ENCODE measurements at regions not wholly inside any gene's neighbourhood (a gene's known extent, or its start where the extent isn't known, plus 50 kb on each side); places are given as distances from the start of the nearest gene placed in this dataset.

DNA sequence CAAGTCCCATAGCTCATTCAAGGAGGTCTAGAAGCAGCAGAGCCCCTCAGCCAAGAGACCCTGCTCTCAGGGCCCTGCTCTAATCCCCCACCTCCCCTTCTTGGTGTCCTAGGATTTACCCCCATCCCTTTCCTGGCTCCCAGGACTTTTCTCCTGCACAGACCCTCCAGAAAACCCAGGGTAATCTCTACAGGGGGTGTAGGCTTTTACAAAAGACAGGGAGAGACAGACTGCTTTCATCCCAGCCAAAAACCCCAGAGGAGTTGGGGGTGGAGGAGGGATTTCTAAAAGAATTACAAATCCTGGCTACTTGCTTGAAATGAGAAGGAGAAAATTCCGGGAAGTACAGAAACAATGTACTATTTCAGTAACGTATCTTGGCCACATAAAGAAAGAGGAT is 133.3 kb downstream of the TNFSF13B start:
- no peaks in the 10 kb centered on the region for H3K9me3 Mint-ChIP-seq (ENCODE audit: low read depth, unreplicated experiment)
- CTCF ChIA-PET = no interaction called here
- no peaks in the 10 kb centered on the region for H3K36me3 Mint-ChIP-seq (ENCODE audit: insufficient read depth, unreplicated experiment)
- H3K27me3 Mint-ChIP-seq (ENCODE audit: unreplicated experiment) = no peaks in the 10 kb centered on the region
- no peaks in the 10 kb centered on the region for H3K4me1 Mint-ChIP-seq (ENCODE audit: low read depth, unreplicated experiment)
- intact Hi-C loops (cut with micrococcal nuclease; ENCODE audit: unreplicated experiment) = no loop called here
- BruUV-seq (replicated peaks) = no TSS peak
- TF ChIP-seq, protein P1, sequence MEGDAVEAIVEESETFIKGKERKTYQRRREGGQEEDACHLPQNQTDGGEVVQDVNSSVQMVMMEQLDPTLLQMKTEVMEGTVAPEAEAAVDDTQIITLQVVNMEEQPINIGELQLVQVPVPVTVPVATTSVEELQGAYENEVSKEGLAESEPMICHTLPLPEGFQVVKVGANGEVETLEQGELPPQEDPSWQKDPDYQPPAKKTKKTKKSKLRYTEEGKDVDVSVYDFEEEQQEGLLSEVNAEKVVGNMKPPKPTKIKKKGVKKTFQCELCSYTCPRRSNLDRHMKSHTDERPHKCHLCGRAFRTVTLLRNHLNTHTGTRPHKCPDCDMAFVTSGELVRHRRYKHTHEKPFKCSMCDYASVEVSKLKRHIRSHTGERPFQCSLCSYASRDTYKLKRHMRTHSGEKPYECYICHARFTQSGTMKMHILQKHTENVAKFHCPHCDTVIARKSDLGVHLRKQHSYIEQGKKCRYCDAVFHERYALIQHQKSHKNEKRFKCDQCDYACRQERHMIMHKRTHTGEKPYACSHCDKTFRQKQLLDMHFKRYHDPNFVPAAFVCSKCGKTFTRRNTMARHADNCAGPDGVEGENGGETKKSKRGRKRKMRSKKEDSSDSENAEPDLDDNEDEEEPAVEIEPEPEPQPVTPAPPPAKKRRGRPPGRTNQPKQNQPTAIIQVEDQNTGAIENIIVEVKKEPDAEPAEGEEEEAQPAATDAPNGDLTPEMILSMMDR (IDR thresholded peaks at IDR 0.05; ENCODE audit: unreplicated experiment) = no peak
- H3K27ac Mint-ChIP-seq (ENCODE audit: unreplicated experiment) = no peak overlapping the region
- DNase-seq = no peak
- H3K4me3 Mint-ChIP-seq (ENCODE audit: low read depth, unreplicated experiment) = no peak overlapping the region

DNA sequence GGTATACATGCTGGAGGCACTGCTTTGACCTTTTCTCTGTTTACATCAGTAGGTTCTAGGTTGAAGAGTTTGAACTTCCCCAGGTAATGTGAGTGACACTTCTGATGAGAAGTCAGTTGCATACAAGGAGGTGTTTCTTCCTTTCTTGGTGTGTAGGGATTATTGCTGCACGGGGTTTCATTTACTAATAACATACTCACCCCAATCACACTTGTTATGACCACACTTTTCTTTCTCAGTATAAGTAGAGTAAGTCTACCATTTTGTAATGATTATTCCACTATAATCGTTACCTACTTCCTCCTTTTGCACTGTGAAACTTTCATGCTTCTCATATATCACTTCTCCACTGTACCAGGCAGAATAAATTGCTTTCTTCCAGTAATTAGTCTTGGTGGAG is 138.0 kb downstream of the TNFSF13B start:
- H3K4me3 Mint-ChIP-seq (ENCODE audit: low read depth, unreplicated experiment) = no peak overlapping the region
- no peaks in the 10 kb centered on the region for H3K27me3 Mint-ChIP-seq (ENCODE audit: unreplicated experiment)
- BruUV-seq (replicated peaks) = no TSS peak
- peaks cover under 1% of the 10 kb centered on the region for H3K9me3 Mint-ChIP-seq (ENCODE audit: low read depth, unreplicated experiment)
- TF ChIP-seq, protein P1 (IDR thresholded peaks at IDR 0.05; ENCODE audit: unreplicated experiment) = no peak
- H3K27ac Mint-ChIP-seq (ENCODE audit: unreplicated experiment) = no peak overlapping the region
- CTCF ChIA-PET = no interaction called here
- no peaks in the 10 kb centered on the region for H3K4me1 Mint-ChIP-seq (ENCODE audit: low read depth, unreplicated experiment)
- intact Hi-C loops (cut with micrococcal nuclease; ENCODE audit: unreplicated experiment) = no loop called here
- no peak for DNase-seq
- H3K36me3 Mint-ChIP-seq (ENCODE audit: insufficient read depth, unreplicated experiment) = no peaks in the 10 kb centered on the region

DNA sequence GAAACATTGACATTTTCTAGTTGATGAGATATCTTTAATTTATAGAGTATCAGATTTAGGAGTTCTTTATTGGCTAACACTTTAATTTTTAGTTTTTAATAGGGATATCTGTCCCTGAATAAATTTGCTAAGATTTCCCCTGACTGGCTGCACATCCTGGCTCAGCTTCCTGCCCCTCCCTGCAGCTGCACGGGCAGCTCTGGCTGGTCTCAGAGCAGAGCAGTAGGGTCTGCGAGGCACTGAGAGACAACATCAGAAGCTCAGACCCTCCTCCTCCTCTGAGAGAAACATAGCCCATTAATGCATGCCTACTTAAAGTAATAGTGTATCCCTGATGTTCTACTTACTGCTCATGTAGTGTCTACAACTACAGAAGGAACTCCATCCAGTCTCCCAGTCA is 139.2 kb downstream of the TNFSF13B start:
- peaks cover 2% of the 10 kb centered on the region for H3K9me3 Mint-ChIP-seq (ENCODE audit: low read depth, unreplicated experiment)
- H3K4me3 Mint-ChIP-seq (ENCODE audit: low read depth, unreplicated experiment) = no peak overlapping the region
- no peaks in the 10 kb centered on the region for H3K36me3 Mint-ChIP-seq (ENCODE audit: insufficient read depth, unreplicated experiment)
- DNase-seq = no peak
- H3K27me3 Mint-ChIP-seq (ENCODE audit: unreplicated experiment) = no peaks in the 10 kb centered on the region
- BruUV-seq (replicated peaks) = no TSS peak
- CTCF ChIA-PET = no interaction called here
- intact Hi-C loops (cut with micrococcal nuclease; ENCODE audit: unreplicated experiment) = no loop called here
- H3K27ac Mint-ChIP-seq (ENCODE audit: unreplicated experiment) = no peak overlapping the region
- no peaks in the 10 kb centered on the region for H3K4me1 Mint-ChIP-seq (ENCODE audit: low read depth, unreplicated experiment)
- TF ChIP-seq, protein P1 (IDR thresholded peaks at IDR 0.05; ENCODE audit: unreplicated experiment) = no peak

DNA sequence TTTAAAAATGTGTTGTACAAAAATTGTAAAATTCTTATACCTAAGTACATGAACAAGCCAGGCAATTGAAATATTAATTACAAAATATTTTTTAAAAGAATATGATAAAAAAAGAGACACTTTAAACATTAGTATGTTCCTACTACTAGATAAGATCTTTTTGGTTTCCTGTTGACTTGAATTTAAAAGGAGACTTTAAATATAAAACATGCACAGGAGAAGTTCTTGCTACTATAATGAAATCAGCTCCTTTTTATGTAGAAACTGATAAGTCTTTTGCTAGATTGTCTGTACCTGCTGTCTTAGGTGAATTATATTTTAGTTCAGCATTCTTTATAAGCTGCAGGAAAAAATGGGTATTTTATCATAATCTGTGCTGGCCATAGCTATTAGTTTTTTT is 140.2 kb downstream of the TNFSF13B start:
- H3K27me3 Mint-ChIP-seq (ENCODE audit: unreplicated experiment) = no peaks in the 10 kb centered on the region
- no peak overlapping the region for H3K4me3 Mint-ChIP-seq (ENCODE audit: low read depth, unreplicated experiment)
- H3K9me3 Mint-ChIP-seq (ENCODE audit: low read depth, unreplicated experiment) = peaks cover 2% of the 10 kb centered on the region
- H3K27ac Mint-ChIP-seq (ENCODE audit: unreplicated experiment) = no peak overlapping the region
- TF ChIP-seq, protein P1 (IDR thresholded peaks at IDR 0.05; ENCODE audit: unreplicated experiment) = no peak
- CTCF ChIA-PET = no interaction called here
- H3K36me3 Mint-ChIP-seq (ENCODE audit: insufficient read depth, unreplicated experiment) = no peaks in the 10 kb centered on the region
- DNase-seq = no peak
- no TSS peak for BruUV-seq (replicated peaks)
- H3K4me1 Mint-ChIP-seq (ENCODE audit: low read depth, unreplicated experiment) = no peaks in the 10 kb centered on the region
- intact Hi-C loops (cut with micrococcal nuclease; ENCODE audit: unreplicated experiment) = no loop called here

DNA sequence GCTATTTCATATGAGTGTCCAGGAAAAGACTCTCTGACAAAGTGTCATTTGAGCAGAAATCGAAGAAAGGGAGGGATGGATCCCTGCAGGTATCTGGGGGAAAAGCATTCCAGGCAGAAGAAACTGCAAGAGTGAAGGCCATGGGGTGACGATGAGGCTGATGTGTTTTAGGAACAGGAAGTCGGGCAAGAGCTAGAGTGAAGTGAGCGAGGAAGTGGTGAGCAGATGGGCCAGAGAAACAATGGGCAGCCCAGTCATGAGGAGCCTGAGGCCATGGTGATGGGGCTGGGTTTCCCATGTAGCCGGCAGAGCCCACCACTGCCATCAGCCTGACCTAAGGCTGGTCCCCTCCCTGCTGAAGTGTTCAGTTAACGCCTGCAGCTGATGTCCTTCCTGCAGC is 150.2 kb downstream of the TNFSF13B start:
- Mint-ChIP-seq H3K27me3 (ENCODE audit: unreplicated experiment) (no peaks in the 10 kb centered on the region), H3K36me3 (ENCODE audit: insufficient read depth, unreplicated experiment) (no peaks in the 10 kb centered on the region), H3K4me1 (ENCODE audit: low read depth, unreplicated experiment) (no peaks in the 10 kb centered on the region), H3K4me3 (ENCODE audit: low read depth, unreplicated experiment) (no peak overlapping the region), H3K9me3 (ENCODE audit: low read depth, unreplicated experiment) (no peaks in the 10 kb centered on the region), H3K27ac (ENCODE audit: unreplicated experiment) (no peak overlapping the region)
- CTCF ChIA-PET = no interaction called here
- TF ChIP-seq, protein P1 (IDR thresholded peaks at IDR 0.05; ENCODE audit: unreplicated experiment) = no peak
- no peak for DNase-seq
- intact Hi-C loops (cut with micrococcal nuclease; ENCODE audit: unreplicated experiment) = no loop called here
- no TSS peak for BruUV-seq (replicated peaks)

Measured in Calu3 (cell line).